HG03039 (cell line): ENCODE measurements at regions not wholly inside any gene's neighbourhood (a gene's known extent, or its start where the extent isn't known, plus 50 kb on each side); places are given as distances from the start of the nearest gene placed in this dataset.

Source experiments
- ATAC-seq: cut with Tn5 transposase; IDR thresholded peaks from one replicate; pipeline ENCODE4 v1.9.1; 2021; ENCODE audit warnings: mild to moderate bottlenecking, moderate library complexity; ENCODE audit not compliant: unreplicated experiment

GRCh38 chr3:87359025-87359424 is 82.6 kb upstream of the POU1F1 start:
- no peak for ATAC-seq

GRCh38 chr3:87358066-87358465 is 81.7 kb upstream of the POU1F1 start:
- no peak for ATAC-seq

DNA sequence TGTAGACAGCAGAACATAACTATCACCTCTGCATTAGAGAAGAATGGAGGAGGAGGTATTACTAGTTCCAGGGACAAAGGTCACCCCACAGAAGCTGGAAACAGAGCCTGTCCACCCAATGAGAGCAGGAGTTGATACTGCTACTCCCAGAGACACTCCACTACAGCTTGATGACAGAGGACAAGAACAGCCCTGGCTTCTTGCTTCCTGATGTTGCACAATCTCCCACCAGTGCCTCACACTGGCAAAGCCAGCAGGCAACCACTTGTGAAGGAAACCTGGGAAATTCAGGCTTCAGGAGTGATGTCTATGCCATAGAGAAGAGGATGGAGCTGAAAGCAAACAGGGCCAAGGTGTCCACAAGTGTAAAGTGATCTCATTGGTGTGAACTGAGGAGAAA is 78.0 kb upstream of the POU1F1 start:
- ATAC-seq, result no peak

DNA sequence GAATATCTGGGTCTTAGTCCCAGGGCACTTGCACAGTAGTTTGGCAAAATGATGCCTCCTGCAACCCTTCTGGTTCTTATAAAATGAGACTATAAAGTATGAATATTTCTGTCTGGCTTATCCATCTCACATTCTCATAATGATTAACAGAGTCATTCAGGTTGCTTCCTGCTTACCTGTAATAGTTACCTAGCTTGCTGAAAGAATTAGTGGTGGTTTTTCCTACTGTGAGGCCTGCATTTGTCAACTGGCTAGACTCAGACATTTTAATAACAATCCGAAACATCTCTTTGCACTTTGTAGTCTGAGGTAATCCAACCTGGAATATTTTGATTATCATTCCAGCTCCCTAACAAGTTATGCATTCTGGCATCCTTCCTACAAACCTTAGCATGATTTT is 75.6 kb upstream of the POU1F1 start:
- ATAC-seq, result no peak

GRCh38 chr3:87350367-87351199 is 74.2 kb upstream of the POU1F1 start:
- peak; percentile 99 for ATAC-seq

DNA sequence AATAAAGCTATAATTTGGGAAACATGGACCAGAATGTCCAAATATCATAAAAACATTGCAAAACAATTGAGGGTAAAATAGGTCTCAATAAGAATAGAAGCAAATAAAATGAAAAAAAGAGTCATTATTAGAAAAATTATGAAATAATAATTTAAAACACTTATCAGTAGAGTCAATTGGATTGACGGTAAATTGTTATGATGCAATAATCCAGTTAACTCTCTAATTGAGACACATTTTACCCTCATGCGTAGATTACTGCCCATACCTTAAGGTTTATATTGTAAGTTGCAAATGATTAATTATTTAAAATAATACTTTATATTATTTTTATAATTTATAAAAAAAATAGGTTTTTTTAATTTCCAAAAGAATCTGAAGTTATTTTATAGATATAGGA is 73.4 kb upstream of the POU1F1 start:
- no peak for ATAC-seq

DNA sequence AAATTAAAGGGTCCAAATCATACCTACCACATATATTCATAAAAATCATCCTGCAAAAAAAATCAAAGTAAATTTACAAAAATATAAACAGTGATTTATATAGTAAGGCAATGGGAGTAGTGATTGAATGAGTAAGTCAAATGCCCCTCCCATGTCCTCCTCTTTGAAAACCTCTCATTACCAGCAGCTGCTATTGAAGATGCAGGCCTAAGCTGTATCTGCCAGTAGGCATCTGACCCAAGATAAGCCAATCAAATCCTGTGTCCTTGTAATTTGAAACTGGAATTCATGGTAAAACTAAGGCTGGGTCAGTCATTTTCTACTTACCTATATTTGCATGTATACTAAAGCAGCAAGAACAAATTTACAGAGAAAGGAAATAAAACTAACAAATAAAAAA is 60.4 kb upstream of the POU1F1 start:
- ATAC-seq, result no peak

DNA sequence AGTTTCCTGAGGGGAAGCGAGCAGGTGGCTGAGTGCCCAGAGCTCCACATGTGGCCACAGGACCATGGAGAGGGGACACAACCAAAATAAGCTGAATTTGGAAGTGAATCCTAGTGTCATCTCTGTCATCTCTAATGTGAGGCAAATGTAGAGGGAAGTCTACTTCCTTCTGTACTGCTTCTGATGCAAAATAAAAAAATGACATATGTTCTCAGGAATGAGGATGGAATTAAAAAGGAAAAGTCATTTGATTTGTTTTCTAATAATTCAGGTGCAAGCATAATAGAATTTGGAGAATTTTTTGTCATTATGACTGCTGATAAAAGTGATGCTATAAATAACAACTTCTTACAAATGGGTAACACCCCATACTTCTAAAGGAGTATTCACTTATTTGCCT is 59.5 kb upstream of the POU1F1 start:
- ATAC-seq, result no peak

DNA sequence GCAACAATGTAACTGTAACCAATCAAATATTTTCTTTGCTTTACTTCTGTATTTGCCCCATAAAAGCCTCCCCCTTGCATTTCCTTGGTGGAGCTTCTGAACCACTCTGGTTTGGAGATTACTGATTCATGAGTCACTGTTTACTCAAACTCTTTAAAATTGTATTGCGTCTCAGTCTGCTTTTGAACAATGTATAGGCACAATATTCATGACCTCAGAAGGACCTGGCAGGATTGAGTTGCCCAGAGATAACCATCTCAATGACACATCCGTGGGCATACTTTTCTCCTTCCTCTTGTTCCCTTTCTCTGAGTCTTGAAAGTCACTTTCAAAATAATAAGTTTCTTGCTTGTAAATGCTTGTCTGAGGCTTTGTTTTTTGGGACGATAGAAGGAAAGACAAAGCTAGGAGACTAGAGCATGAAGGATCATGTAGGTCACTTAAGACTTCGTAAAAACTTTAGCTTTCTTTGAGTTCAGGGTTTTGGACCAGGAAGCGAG is 57.1 kb upstream of the POU1F1 start:
- no peak for ATAC-seq

DNA sequence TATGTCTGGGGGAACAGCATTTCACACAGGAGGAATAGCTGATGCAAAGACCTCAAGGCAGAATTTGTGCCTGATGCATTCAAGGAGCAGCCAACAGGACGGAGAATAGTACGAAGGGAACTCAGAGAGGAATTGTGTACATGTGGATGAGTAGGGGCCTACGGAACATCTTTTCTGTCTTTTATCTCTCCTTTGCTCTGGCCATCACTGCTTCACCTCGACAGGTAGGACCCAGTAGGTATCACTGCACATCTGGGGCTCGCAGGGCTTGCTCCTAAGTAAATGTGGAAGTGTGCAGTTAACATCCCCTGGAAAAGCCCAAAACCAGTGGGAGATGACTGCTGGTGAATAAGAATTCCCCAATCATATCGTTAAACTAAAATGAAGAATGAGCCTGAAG is 56.4 kb upstream of the POU1F1 start:
- no peak for ATAC-seq

- no peak for ATAC-seq
Observed at GRCh38 chr3:87329065-87329464, 52.7 kb upstream of the POU1F1 start.
